ENCODE measurements at regions not wholly inside any gene's neighbourhood (a gene's known extent, or its start where the extent isn't known, plus 50 kb on each side); places are given as distances from the start of the nearest gene placed in this dataset.

GRCh38 chr18:65288908-65289307 is 461.9 kb upstream of the CDH7 start:
- Histone ChIP-seq H4K20me1 (ENCODE audit: low read depth, low read length) (no peaks in the 10 kb centered on the region), H2AFZ (ENCODE audit: low read depth, low read length, severe bottlenecking) (no peak overlapping the region), H3K4me3 (ENCODE audit: insufficient read depth, low read length, poor library complexity, severe bottlenecking) (no peak overlapping the region), H3K4me2 (ENCODE audit: low read depth, low read length, poor library complexity, severe bottlenecking) (no peak overlapping the region), H3K9me3 (ENCODE audit: insufficient read depth, low read length) (no peaks in the 10 kb centered on the region), H3F3A (ENCODE audit: insufficient read depth) (no peaks in the 10 kb centered on the region), H3K27me3 (ENCODE audit: low read length) (no peaks in the 10 kb centered on the region), H3K36me3 (ENCODE audit: low read length) (no peaks in the 10 kb centered on the region), H3K9me2 (replicated peaks; ENCODE audit: insufficient read depth, low read length) (no peaks in the 10 kb centered on the region), H3K27ac (ENCODE audit: low read depth, low read length) (no peak overlapping the region), H3K79me2 (ENCODE audit: insufficient read depth, low read length) (no peaks in the 10 kb centered on the region), H3K9ac (ENCODE audit: low read length) (no peak overlapping the region)
- TF ChIP-seq CTCF (IDR thresholded peaks at IDR 0.05; ENCODE audit: insufficient read depth, low read length, poor library complexity, severe bottlenecking) (no peak), EZH2phosphoT487 (conservative IDR thresholded peaks at IDR 0.05; ENCODE audit: low read length) (no peak)

- Histone ChIP-seq H3K36me3 (ENCODE audit: low read length) (no peaks in the 10 kb centered on the region), H3K9ac (ENCODE audit: low read length) (no peak overlapping the region), H3K9me2 (replicated peaks; ENCODE audit: insufficient read depth, low read length) (no peaks in the 10 kb centered on the region), H3K9me3 (ENCODE audit: insufficient read depth, low read length) (no peaks in the 10 kb centered on the region), H2AFZ (ENCODE audit: low read depth, low read length, severe bottlenecking) (no peak overlapping the region), H3F3A (ENCODE audit: insufficient read depth) (no peaks in the 10 kb centered on the region), H4K20me1 (ENCODE audit: low read depth, low read length) (no peaks in the 10 kb centered on the region), H3K79me2 (ENCODE audit: insufficient read depth, low read length) (no peaks in the 10 kb centered on the region), H3K4me2 (ENCODE audit: low read depth, low read length, poor library complexity, severe bottlenecking) (no peak overlapping the region), H3K27ac (ENCODE audit: low read depth, low read length) (no peak overlapping the region), H3K4me3 (ENCODE audit: insufficient read depth, low read length, poor library complexity, severe bottlenecking) (no peak overlapping the region), H3K27me3 (ENCODE audit: low read length) (no peaks in the 10 kb centered on the region)
- TF ChIP-seq EZH2phosphoT487 (conservative IDR thresholded peaks at IDR 0.05; ENCODE audit: low read length) (no peak), CTCF (IDR thresholded peaks at IDR 0.05; ENCODE audit: insufficient read depth, low read length, poor library complexity, severe bottlenecking) (no peak)
Measured at GRCh38 chr18:65287652-65288051, 463.2 kb upstream of the CDH7 start.

DNA sequence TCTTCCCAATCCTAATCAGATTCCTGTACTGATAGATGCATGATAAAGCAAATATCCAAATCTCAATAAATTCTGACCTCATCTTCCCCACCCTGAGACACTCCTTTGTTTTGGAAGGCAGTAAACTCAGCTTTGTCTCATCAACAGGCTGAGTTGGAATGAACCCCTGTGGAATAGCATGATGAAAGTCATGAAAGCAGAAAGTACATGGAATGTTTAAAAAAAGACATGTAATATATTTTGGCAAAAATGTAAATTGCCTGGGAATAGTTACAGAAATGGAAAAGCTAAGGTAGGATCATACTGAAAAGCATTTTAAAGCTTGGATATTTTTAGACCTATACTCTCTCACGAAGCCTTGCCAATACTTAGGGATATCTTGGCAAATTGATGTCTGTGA is 468.7 kb upstream of the CDH7 start:
- Histone ChIP-seq H3K9ac (ENCODE audit: low read length) (no peak overlapping the region), H3F3A (ENCODE audit: insufficient read depth) (no peaks in the 10 kb centered on the region), H3K27ac (ENCODE audit: low read depth, low read length) (no peak overlapping the region), H3K4me2 (ENCODE audit: low read depth, low read length, poor library complexity, severe bottlenecking) (no peak overlapping the region), H3K27me3 (ENCODE audit: low read length) (no peaks in the 10 kb centered on the region), H3K4me3 (ENCODE audit: insufficient read depth, low read length, poor library complexity, severe bottlenecking) (no peak overlapping the region), H4K20me1 (ENCODE audit: low read depth, low read length) (no peaks in the 10 kb centered on the region), H2AFZ (ENCODE audit: low read depth, low read length, severe bottlenecking) (no peak overlapping the region), H3K9me3 (ENCODE audit: insufficient read depth, low read length) (no peaks in the 10 kb centered on the region), H3K36me3 (ENCODE audit: low read length) (no peaks in the 10 kb centered on the region), H3K9me2 (replicated peaks; ENCODE audit: insufficient read depth, low read length) (no peaks in the 10 kb centered on the region), H3K79me2 (ENCODE audit: insufficient read depth, low read length) (no peaks in the 10 kb centered on the region)
- TF ChIP-seq EZH2phosphoT487 (conservative IDR thresholded peaks at IDR 0.05; ENCODE audit: low read length) (no peak), CTCF (IDR thresholded peaks at IDR 0.05; ENCODE audit: insufficient read depth, low read length, poor library complexity, severe bottlenecking) (no peak)

Data from SU-DHL-6 (cell line).